Progenitor cell of endocrine pancreas (in vitro differentiated cells): ENCODE measurements at regions not wholly inside any gene's neighbourhood (a gene's known extent, or its start where the extent isn't known, plus 50 kb on each side); places are given as distances from the start of the nearest gene placed in this dataset.

ENCODE experiments used
- DNase-seq: peaks from one replicate; pipeline ENCODE4 v3.0.0; 2021; ENCODE audit warnings: low spot score; ENCODE audit not compliant: unreplicated experiment
- H3K27ac Mint-ChIP-seq: 2 replicates; pipeline ENCODE4 v1.8.0; 2021; ENCODE audit warnings: mild to moderate bottlenecking, moderate library complexity, mixed read lengths
- H3K27me3 Mint-ChIP-seq: 2 replicates; pipeline ENCODE4 v1.8.0; 2021; ENCODE audit warnings: mixed read lengths
- H3K36me3 Mint-ChIP-seq: 2 replicates; pipeline ENCODE4 v1.8.0; 2022; ENCODE audit warnings: mixed read lengths; ENCODE audit not compliant: insufficient read depth
- H3K4me1 Mint-ChIP-seq: 2 replicates; pipeline ENCODE4 v1.8.0; 2021; ENCODE audit warnings: low read depth, mixed read lengths
- H3K4me3 Mint-ChIP-seq: 2 replicates; pipeline ENCODE4 v1.8.0; 2021; ENCODE audit warnings: low read depth, mild to moderate bottlenecking, moderate library complexity, mixed read lengths
- H3K9me3 Mint-ChIP-seq: 2 replicates; pipeline ENCODE4 v1.8.0; 2021; ENCODE audit warnings: low read depth, mixed read lengths
- CTCF ChIP-seq: fragments of 200-600 bp; sonication (generic); IDR thresholded peaks from one replicate; pipeline ENCODE4 v1.5.0; 2021; ENCODE audit warnings: antibody characterized with exemption, mild to moderate bottlenecking; ENCODE audit not compliant: unreplicated experiment

GRCh38 chr10:131724891-131725580 is 175.8 kb upstream of the PPP2R2D start:
- peaks cover 5% of the 10 kb centered on the region for H3K9me3 Mint-ChIP-seq
- no peaks in the 10 kb centered on the region for H3K36me3 Mint-ChIP-seq
- no peak for DNase-seq
- TF ChIP-seq CTCF: no peak
- peaks cover 24% of the 10 kb centered on the region for H3K27me3 Mint-ChIP-seq
- peaks cover 14% of the 10 kb centered on the region for H3K4me1 Mint-ChIP-seq
- no peak overlapping the region for H3K27ac Mint-ChIP-seq
- no peak overlapping the region for H3K4me3 Mint-ChIP-seq

GRCh38 chr10:131725581-131726069 is 175.2 kb upstream of the PPP2R2D start:
- no peaks in the 10 kb centered on the region for H3K36me3 Mint-ChIP-seq
- H3K4me3 Mint-ChIP-seq: no peak overlapping the region
- peak overlapping the region; percentile 21 for H3K27ac Mint-ChIP-seq
- H3K4me1 Mint-ChIP-seq: peaks cover 14% of the 10 kb centered on the region
- H3K27me3 Mint-ChIP-seq: peaks cover 24% of the 10 kb centered on the region
- no peak for DNase-seq
- peaks cover 3% of the 10 kb centered on the region for H3K9me3 Mint-ChIP-seq
- TF ChIP-seq CTCF: no peak

GRCh38 chr10:131726076-131726880 is 174.5 kb upstream of the PPP2R2D start:
- Mint-ChIP-seq H3K4me3 (no peak overlapping the region), H3K27ac (peak overlapping the region; percentile 21), H3K27me3 (peaks cover 24% of the 10 kb centered on the region), H3K9me3 (no peaks in the 10 kb centered on the region), H3K4me1 (peaks cover 12% of the 10 kb centered on the region), H3K36me3 (no peaks in the 10 kb centered on the region)
- TF ChIP-seq CTCF: no peak
- no peak for DNase-seq

- Mint-ChIP-seq H3K27me3 (peaks cover 24% of the 10 kb centered on the region), H3K4me3 (no peak overlapping the region), H3K9me3 (no peaks in the 10 kb centered on the region), H3K36me3 (no peaks in the 10 kb centered on the region), H3K4me1 (peaks cover 12% of the 10 kb centered on the region), H3K27ac (no peak overlapping the region)
- no peak for TF ChIP-seq CTCF
- DNase-seq: no peak
These were observed 173.8 kb upstream of the PPP2R2D start for GRCh38 chr10:131726967-131727366.

- TF ChIP-seq CTCF: no peak
- Mint-ChIP-seq H3K27ac (no peak overlapping the region), H3K9me3 (peaks cover 4% of the 10 kb centered on the region), H3K27me3 (peaks cover 24% of the 10 kb centered on the region), H3K4me3 (no peak overlapping the region), H3K4me1 (peaks cover 12% of the 10 kb centered on the region), H3K36me3 (no peaks in the 10 kb centered on the region)
- no peak for DNase-seq
These were observed 173.2 kb upstream of the PPP2R2D start for GRCh38 chr10:131727560-131727959.
